H1 (cell line): ENCODE measurements at regions not wholly inside any gene's neighbourhood (a gene's known extent, or its start where the extent isn't known, plus 50 kb on each side); places are given as distances from the start of the nearest gene placed in this dataset.
"Not testable (repeated sequence)": the region's sequence is repeated elsewhere in the genome, so short reads cannot be mapped to it uniquely, and the experiment has no call there.

Experiments used
- BACH1 ChIP-seq: IDR thresholded peaks from 2 replicates; pipeline ENCODE4 v1.6.1; 2012; ENCODE audit warnings: low read length, improper control_type of control experiment
- CEBPB ChIP-seq: IDR thresholded peaks from 2 replicates; pipeline ENCODE4 v1.6.1; 2012; ENCODE audit warnings: low read depth, low read length
- CTCF ChIP-seq, 3 experiments: IDR thresholded peaks; 1 replicate in 2 of 3; 2 replicates in 1 of 3; pipeline versions ENCODE4 v1.5.1 to v1.6.1; 2011; ENCODE audit warnings: low read length in 3 of 3, mild to moderate bottlenecking in 3 of 3, inconsistent platforms in 2 of 3, low read depth in 1 of 3, moderate library complexity in 1 of 3; ENCODE audit not compliant: insufficient read depth in 1 of 3; ENCODE audit errors: control extremely low read depth in 1 of 3
- EZH2 ChIP-seq: fragments of 200-600 bp; sonication (generic); IDR thresholded peaks from 2 replicates; pipeline ENCODE4 v1.7.1; 2012; ENCODE audit warnings: low read depth, mild to moderate bottlenecking, moderate library complexity, low read length, inconsistent platforms; ENCODE audit not compliant: severe bottlenecking
- GABPA ChIP-seq: IDR thresholded peaks from 2 replicates; pipeline ENCODE4 v1.6.1; 2011; ENCODE audit warnings: mild to moderate bottlenecking, low read length, moderate library complexity, borderline replicate concordance; ENCODE audit not compliant: insufficient read depth
- HDAC2 ChIP-seq, 2 experiments: fragments of 300-600 bp in 1 of 2; sonication (generic) in 1 of 2; IDR thresholded peaks; 2 replicates each; pipeline ENCODE4 v1.6.1; 2011 to 2012; ENCODE audit warnings: low read depth in 2 of 2, low read length in 2 of 2, mild to moderate bottlenecking in 2 of 2, moderate library complexity in 2 of 2, borderline replicate concordance in 1 of 2, inconsistent platforms in 1 of 2
- HDAC6 ChIP-seq: IDR thresholded peaks from one replicate; pipeline ENCODE4 v1.7.1; 2012; ENCODE audit warnings: low read depth, mild to moderate bottlenecking, inconsistent platforms, low read length, moderate library complexity
- RAD21 ChIP-seq, 2 experiments: IDR thresholded peaks in 1 of 2; conservative IDR thresholded peaks in 1 of 2; 2 replicates each; pipeline ENCODE4 v1.6.1; 2011; ENCODE audit warnings: low read depth in 2 of 2, low read length in 2 of 2, improper control_type of control experiment in 1 of 2, inconsistent platforms in 1 of 2, mild to moderate bottlenecking in 1 of 2, moderate library complexity in 1 of 2
- SRF ChIP-seq: IDR thresholded peaks from 2 replicates; pipeline ENCODE4 v1.6.1; 2011; ENCODE audit warnings: mild to moderate bottlenecking, low read depth, low read length, moderate library complexity
- TAF1 ChIP-seq: IDR thresholded peaks from 2 replicates; pipeline ENCODE4 v1.6.1; 2011; ENCODE audit warnings: mild to moderate bottlenecking, low read depth, low read length
- TBP ChIP-seq: IDR thresholded peaks from 2 replicates; pipeline ENCODE4 v1.6.1; 2011; ENCODE audit warnings: low read depth, low read length, improper control_type of control experiment
- TCF12 ChIP-seq: IDR thresholded peaks from 2 replicates; pipeline ENCODE4 v1.6.1; 2011; ENCODE audit warnings: low read depth, mild to moderate bottlenecking, low read length

- TF ChIP-seq TBP; BACH1; CTCF (IDR thresholded peaks at IDR 0.05; ENCODE audit: control extremely low read depth in 1 of 3, insufficient read depth in 1 of 3, low read depth in 1 of 3, low read length in 3 of 3); HDAC2 (IDR thresholded peaks at IDR 0.05; ENCODE audit: borderline replicate concordance in 1 of 2, low read depth in 2 of 2, low read length in 2 of 2); HDAC6; RAD21 (IDR thresholded peaks at IDR 0.05 in 1 of 2, conservative IDR thresholded peaks at IDR 0.05 in 1 of 2; ENCODE audit: low read depth in 2 of 2, low read length in 2 of 2); EZH2; CEBPB; SRF; TCF12; TAF1; GABPA: not testable (repeated sequence)
Observed at GRCh38 chr9:38515055-38515454, 90.8 kb upstream of the IGFBPL1 start.
